ENCODE measurements at regions not wholly inside any gene's neighbourhood (a gene's known extent, or its start where the extent isn't known, plus 50 kb on each side); places are given as distances from the start of the nearest gene placed in this dataset.

DNA sequence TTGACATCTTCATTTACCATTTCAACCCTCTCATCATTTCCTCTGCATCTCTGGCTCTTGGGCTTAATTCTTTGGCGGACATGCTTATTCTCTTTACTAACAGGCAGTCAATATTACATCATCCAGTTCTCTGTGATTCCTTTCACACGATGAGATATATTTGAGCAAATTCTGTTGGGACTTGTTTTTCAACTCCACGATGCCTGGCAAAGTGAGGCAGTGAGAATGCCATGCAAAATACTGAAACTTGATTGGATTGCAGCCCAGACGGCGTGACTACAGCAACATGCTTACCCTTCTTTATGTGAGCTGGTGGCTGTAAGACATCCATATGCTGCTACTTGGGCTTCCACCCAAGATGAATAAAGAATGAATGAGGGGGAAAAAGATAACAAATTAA is 101.7 kb upstream of the SPACA1 start:
- TF ChIP-seq POLR2AphosphoS5 (IDR thresholded peaks at IDR 0.05; ENCODE audit: borderline replicate concordance, low read depth, low read length): no peak
- TF ChIP-seq EZH2 (IDR thresholded peaks at IDR 0.05): no peak

Data from SK-N-MC (cell line).